Right lobe of liver (tissue), 6 donors: ENCODE measurements at regions not wholly inside any gene's neighbourhood (a gene's known extent, or its start where the extent isn't known, plus 50 kb on each side); places are given as distances from the start of the nearest gene placed in this dataset.

Source experiments
- ATAC-seq, 4 donors: fragments of 200-7000 bp; cut with Tn5 transposase; one replicate each; pipeline ENCODE4 v1.9.1; 2020; ENCODE audit warnings: mild to moderate bottlenecking in 4 of 4, moderate library complexity in 4 of 4
- DNase-seq, 3 donors: peaks; one replicate each; pipeline ENCODE4 v3.0.0-alpha.2; 2020
- H3K27ac ChIP-seq, 3 donors: fragments of 200-600 bp; one replicate each; pipeline ENCODE4 v1.8.0; 2022
- H3K27me3 ChIP-seq, 2 donors: fragments of 200-600 bp; one replicate each; pipeline ENCODE4 v1.8.0; 2022
- H3K36me3 ChIP-seq, 4 donors: fragments of 200-600 bp; sonication (generic) in 1 of 4; one replicate each; pipeline versions ENCODE4 v1.5.1 to v1.8.0; 2017 to 2022; ENCODE audit warnings: control low read depth in 1 of 4
- H3K4me1 ChIP-seq, 4 donors: fragments of 200-600 bp; sonication (generic) in 1 of 4; one replicate each; pipeline versions ENCODE4 v1.5.1 to v1.8.0; 2017 to 2022; ENCODE audit warnings: control low read depth in 1 of 4
- H3K4me3 ChIP-seq, 3 donors: fragments of 200-600 bp; one replicate each; pipeline ENCODE4 v1.8.0; 2022
- H3K9me3 ChIP-seq, 4 donors: fragments of 200-600 bp; sonication (generic) in 1 of 4; one replicate each; pipeline versions ENCODE4 v1.5.1 to v1.8.0; 2017 to 2022; ENCODE audit warnings: control low read depth in 1 of 4
- POLR2A ChIP-seq: fragments of 450-650 bp; IDR thresholded peaks from one replicate; pipeline ENCODE4 v1.6.1; 2017; ENCODE audit warnings: antibody characterized with exemption, mild to moderate bottlenecking
- WGBS: methylation state at CpG from one replicate; pipeline ENCODE4 v1.1.6; 2018; ENCODE audit warnings: low coverage, low lambda C conversion rate; ENCODE audit not compliant: insufficient coverage; ENCODE audit errors: missing lambda C conversion rate; 5-methylcytosine and 5-hydroxymethylcytosine counted together
- intact Hi-C, 2 donors: fragments of 100-400 bp; cut with DNase I; formaldehyde crosslinking; loops; one replicate each; pipeline versions ENCODE4 v1.11.2 to v1.14.1; 2022
- TF ChIP-seq, protein P1 (sequence below), 4 donors: fragments of 200-600 bp in 3 of 4; fragments of 450-650 bp in 1 of 4; IDR thresholded peaks; one replicate each; pipeline versions ENCODE4 v1.5.1 to v1.8.0; 2016 to 2022; ENCODE audit warnings: antibody characterized with exemption in 4 of 4, mild to moderate bottlenecking in 2 of 4
- donor health status: DM: no; HTN: yes; CAD: no.
- donor health status: DM: no; HTN: no; CAD: no.
- donor health status: DM: no; HTN: no; CAD: no.
- donor health status: DM: no; HTN: yes; CAD: no.
- donor health status: DM: no; HTN: yes; CAD: no.

DNA sequence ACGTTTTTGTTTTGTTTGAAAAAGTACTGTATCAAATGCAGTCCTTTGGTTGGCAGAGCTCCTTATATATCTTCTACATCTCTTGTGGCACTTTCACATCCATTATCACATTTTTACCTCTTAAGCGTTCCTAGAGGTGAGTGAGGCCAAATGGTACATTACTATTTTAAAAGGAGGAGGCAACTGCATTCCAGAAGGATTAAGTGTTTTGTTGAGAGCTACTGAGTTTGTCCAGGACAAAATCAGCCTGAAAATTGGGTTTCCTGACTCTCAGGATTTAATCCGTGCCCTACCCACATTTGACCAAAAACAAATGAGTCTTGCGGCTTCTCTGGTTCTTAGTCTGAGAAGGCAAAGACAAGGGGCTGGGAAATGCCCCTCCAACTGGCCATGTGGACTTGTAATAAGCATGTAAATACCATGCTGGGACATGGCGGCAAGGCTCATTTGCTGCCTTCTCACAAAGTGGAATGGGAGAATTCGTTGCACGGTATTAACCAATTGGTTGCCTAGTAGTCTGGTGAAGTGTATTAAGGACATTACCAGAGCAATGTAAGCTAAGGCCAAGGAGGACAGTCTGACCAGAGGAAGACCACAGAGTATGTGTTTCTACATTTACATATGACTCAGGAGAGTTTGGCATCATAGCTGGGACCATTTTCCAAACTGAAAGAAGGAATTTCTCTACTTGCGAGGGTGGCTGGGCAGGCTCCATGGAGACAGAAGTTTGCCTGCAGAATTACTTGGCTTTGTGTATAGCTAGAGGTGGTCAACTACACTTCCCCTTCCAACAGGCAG lies 175.8 kb upstream of the PLXNC1 start:
- Histone ChIP-seq H3K36me3 (no peaks in the 10 kb centered on the region), H3K27me3 (no peaks in the 10 kb centered on the region), H3K4me1 (no peaks in the 10 kb centered on the region), H3K4me3 (no peak overlapping the region), H3K9me3 (no peaks in the 10 kb centered on the region), H3K27ac (no peak overlapping the region)
- DNase-seq (no peak), ATAC-seq (no peak)
- no peak for TF ChIP-seq POLR2A
- TF ChIP-seq, protein P1, sequence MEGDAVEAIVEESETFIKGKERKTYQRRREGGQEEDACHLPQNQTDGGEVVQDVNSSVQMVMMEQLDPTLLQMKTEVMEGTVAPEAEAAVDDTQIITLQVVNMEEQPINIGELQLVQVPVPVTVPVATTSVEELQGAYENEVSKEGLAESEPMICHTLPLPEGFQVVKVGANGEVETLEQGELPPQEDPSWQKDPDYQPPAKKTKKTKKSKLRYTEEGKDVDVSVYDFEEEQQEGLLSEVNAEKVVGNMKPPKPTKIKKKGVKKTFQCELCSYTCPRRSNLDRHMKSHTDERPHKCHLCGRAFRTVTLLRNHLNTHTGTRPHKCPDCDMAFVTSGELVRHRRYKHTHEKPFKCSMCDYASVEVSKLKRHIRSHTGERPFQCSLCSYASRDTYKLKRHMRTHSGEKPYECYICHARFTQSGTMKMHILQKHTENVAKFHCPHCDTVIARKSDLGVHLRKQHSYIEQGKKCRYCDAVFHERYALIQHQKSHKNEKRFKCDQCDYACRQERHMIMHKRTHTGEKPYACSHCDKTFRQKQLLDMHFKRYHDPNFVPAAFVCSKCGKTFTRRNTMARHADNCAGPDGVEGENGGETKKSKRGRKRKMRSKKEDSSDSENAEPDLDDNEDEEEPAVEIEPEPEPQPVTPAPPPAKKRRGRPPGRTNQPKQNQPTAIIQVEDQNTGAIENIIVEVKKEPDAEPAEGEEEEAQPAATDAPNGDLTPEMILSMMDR (IDR thresholded peaks at IDR 0.05): no peak
- intact Hi-C loops: loop anchor here (10.0 kb wide), 2 partner anchors 132 to 468 kb away; no protein-coding TSS in a partner anchor
- 81% methylated on average over 8 of the region's 8 CpGs for WGBS

DNA sequence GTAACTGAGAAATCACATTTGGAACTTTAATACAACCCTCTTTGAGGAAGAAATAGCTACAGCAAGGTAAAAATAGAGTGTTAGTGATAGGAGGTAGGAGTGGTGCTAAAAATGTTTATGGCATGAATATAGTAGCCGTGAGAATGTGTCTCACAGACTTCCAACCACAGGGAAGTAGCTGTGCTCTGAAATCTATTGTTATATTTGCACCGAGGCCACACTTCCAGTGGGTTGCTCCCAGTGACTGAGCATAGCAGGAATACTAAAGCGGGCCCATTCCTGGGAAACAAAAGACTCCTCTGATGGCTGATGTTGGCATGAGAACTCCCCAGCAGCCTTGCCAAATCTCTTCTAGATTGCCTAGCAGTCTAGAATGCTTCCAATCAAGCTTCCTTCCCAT lies 174.1 kb upstream of the PLXNC1 start:
- Histone ChIP-seq H3K36me3 (no peaks in the 10 kb centered on the region), H3K27ac (no peak overlapping the region), H3K27me3 (no peaks in the 10 kb centered on the region), H3K9me3 (no peaks in the 10 kb centered on the region), H3K4me1 (no peaks in the 10 kb centered on the region), H3K4me3 (no peak overlapping the region)
- intact Hi-C loops: loop anchor here (10.0 kb wide), 2 partner anchors 131 to 469 kb away; no protein-coding TSS in a partner anchor
- no peak for ATAC-seq
- TF ChIP-seq, protein P1 (IDR thresholded peaks at IDR 0.05): no peak
- TF ChIP-seq POLR2A: no peak
- 90% methylated on average over 2 of the region's 3 CpGs for WGBS
- no peak for DNase-seq

DNA sequence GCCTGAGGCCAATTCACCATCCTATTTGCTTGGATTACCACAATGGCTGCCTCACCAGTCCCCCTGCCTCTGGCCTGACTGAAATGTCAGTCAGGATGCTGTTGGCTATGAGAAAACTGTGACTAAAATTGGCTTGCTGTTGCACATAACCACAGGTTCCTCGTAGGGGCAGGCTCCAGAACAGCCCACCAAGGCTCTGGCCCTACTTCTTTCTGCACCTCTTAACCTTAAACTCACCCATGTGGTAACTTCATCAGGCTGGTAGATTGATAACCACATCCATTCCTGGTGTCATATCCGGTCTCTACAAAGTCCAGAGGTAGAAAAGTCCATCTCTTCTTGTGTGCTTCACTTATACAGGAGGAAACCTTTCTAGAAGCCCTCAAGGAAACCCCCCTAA lies 172.4 kb upstream of the PLXNC1 start:
- H3K27me3 ChIP-seq: no peaks in the 10 kb centered on the region

DNA sequence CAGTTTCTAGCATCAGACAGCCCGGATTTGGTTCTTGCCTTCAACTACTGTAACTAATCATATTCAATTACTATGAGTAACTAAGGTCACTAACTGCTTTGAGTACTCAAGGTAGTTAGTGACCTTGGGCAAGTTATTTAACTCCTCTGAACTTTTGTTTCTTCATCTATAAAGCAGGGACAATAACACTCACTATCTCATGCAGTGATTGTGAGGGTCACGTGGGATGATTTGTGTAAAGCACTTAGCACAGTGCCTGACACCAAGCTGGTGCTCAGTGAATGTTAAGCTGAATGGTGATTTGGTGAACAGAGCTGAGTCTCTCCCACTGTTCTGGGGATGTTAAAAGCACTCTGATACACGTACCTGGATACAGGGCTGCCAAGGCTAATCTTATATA lies 171.3 kb upstream of the PLXNC1 start:
- Histone ChIP-seq H3K27me3 (no peaks in the 10 kb centered on the region), H3K27ac (no peak overlapping the region), H3K36me3 (no peaks in the 10 kb centered on the region), H3K4me3 (no peak overlapping the region), H3K4me1 (no peaks in the 10 kb centered on the region), H3K9me3 (no peaks in the 10 kb centered on the region)
- WGBS: 92% methylated on average over 3 of the region's 3 CpGs
- DNase-seq: no peak
- no peak for TF ChIP-seq POLR2A
- TF ChIP-seq, protein P1 (IDR thresholded peaks at IDR 0.05): no peak
- ATAC-seq: no peak
- intact Hi-C loops: loop anchor here (10.0 kb wide), 2 partner anchors 128 to 472 kb away; no protein-coding TSS in a partner anchor

More for the DNA sequence above, 172.4 kb upstream of the PLXNC1 start:
- no peak for TF ChIP-seq POLR2A
- TF ChIP-seq, protein P1 (IDR thresholded peaks at IDR 0.05): no peak
- DNase-seq: no peak
- ATAC-seq: no peak
- Histone ChIP-seq H3K27ac (no peak overlapping the region), H3K4me1 (no peaks in the 10 kb centered on the region), H3K9me3 (no peaks in the 10 kb centered on the region), H3K36me3 (no peaks in the 10 kb centered on the region), H3K4me3 (no peak overlapping the region)
- WGBS: 60% methylated on average over 1 of the region's 2 CpGs
- intact Hi-C loops: loop anchor here (10.0 kb wide), 2 partner anchors 129 to 471 kb away; no protein-coding TSS in a partner anchor
